IPS DF 4.7 (cell line): ENCODE measurements at regions not wholly inside any gene's neighbourhood (a gene's known extent, or its start where the extent isn't known, plus 50 kb on each side); places are given as distances from the start of the nearest gene placed in this dataset.
A peak's percentile ranks its signal among the peaks of the same experiment; 100 is the strongest.
"Not testable (repeated sequence)": the region's sequence is repeated elsewhere in the genome, so short reads cannot be mapped to it uniquely, and the experiment has no call there.

Experiments
- DNase-seq: peaks from one replicate; pipeline ENCODE4 v3.0.0-alpha.2; 2013; ENCODE audit warnings: low spot score; ENCODE audit errors: extremely low read depth

DNA sequence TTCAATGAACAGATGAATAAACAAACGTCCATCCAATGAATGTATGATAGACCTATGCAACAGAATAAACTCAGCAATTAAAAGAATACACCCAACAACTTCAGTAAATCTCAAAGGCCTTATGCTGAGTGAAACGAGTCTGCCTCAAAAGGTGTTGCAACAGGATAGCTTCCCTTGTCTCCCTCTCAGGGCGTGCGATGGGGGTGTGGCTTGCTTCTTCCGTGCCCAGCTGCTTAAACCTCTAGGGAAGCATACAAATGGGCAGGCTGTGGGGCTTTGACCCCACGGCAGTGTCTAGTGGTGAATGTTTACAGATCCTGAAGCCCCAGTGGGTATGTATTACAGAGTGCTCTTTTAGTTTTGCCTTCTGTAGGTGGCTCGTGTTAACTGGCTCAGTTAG lies 87.0 kb upstream of the CCL21 start:
- no peak for DNase-seq

DNA sequence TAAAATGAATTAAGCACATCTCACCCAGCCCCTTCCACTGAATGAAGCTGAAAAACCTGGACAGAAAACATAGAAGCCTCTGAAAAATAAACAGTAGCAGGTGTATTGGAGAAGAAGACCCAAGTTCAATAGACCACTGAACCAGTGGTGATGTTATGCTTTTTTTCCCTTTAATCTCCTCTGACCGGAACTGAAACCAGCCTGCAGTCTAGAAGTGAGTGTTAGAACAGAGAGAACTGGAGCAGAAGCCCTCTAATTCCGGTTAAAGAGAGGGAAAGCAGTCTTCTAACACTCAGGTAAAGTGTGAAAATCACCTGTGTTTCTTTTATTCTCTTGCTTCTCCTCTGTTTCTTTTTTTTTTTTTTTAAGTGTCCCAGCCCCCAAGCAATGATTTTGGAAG lies 83.5 kb upstream of the CCL21 start:
- no peak for DNase-seq

DNA sequence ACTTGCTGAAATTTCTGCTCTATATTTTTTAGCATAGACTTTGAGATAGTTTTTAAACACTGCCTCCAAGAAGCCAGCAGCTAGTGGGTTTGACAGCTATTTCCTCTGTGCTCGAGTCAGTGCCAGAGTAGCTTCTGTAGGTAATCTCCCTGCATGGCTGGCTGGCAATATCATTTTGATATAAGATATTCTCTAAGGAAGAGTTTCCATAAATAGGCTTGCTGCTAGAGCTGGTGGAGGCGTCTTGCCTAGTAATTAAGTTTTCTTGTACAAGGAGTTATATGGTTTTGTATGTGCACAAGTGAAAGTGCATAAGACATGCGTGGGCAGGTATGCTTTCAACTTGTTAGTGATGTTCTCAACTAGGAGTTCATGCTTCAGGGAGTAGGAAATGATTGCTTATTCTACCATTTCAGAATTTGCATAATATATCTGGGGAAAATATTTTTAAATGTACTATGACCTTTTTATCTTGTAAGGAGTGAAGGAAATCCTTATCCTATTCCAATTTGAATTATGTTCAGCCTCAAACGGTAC lies 74.1 kb upstream of the CCL21 start:
- no peak for DNase-seq

DNA sequence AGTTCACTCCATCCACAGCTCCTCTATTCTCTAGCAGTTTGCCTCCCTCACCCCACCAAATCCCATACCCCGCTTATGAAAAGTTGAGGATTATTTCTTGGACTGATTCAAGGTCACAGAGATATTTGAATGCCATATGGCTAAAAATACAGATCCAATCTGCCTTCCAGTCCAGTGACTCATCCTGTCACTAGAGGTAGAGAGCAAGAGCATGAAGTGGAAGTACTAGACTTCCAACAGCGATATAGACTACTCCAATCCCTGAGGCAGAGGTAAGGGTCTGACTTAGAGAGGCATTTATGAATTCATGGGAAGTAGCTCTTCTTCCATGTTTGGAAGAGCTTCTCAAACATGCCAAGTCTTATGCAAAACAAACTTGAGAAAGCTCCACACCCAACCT lies 72.4 kb upstream of the CCL21 start:
- no peak for DNase-seq

DNA sequence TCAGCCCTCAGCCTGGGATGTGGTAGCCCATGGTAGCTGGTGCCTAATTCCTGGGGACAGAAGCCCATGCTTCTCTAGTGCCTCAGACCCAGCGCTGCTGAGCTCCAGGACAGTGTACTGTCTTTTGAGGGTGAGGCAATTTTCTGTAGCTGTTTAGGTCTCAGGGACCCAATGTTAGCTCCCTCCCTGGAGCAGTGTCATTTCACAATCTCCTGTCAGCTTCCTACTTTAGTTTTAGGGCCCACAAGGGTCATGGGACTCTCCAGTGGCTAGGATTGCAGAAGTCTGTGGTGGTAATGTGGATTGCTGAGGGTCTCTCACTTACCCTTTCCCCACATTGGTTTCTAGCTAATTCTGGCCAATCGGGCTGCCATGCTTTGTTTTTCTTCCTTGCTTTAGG lies 67.7 kb upstream of the CCL21 start:
- no peak for DNase-seq

DNA sequence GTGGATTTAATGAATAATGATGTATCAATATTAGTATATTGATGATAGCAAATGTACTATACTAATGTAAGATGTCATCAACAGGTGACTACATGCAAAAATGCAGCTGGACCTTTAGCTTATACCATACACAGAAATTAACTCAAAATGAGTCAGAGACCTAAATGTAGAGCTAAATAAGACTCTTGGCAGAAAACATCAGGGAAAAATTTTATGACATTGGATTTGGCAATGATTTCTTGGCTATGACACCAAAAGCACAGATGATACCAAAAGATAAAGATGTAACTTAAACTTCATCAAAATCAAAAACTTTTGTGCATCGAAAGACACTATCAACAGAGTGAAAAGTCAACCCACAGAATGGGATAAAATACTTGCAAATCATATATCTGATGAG lies 64.0 kb upstream of the CCL21 start:
- DNase-seq, result no peak

DNA sequence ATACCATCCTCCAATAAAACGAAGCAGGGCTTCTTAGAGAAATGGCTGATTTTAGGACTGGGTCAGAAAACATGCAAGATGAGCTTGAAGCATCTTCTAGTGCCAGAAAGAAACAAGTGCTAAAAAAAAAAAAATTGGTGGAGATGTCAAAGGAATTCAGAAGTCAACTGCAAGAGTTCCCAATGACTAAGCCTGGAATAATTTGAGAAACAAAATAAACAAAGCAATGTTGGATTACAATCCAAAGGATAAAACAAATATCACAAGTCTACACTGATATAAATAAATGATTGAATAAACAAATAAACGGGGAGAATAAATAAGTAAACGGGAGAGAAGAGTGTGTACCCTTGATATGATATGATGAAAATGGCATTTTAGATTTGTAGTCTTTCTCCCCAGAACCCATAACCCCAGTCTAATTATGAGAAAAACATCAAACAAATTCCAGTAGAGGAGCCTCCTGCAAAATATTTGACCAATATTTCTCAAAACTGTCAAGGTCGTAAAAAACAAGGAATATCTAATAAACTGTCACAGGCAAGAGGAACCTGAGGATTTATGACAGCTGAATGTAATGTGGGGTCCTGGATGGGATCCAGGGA lies 63.5 kb upstream of the CCL21 start:
- DNase-seq, result no peak

DNA sequence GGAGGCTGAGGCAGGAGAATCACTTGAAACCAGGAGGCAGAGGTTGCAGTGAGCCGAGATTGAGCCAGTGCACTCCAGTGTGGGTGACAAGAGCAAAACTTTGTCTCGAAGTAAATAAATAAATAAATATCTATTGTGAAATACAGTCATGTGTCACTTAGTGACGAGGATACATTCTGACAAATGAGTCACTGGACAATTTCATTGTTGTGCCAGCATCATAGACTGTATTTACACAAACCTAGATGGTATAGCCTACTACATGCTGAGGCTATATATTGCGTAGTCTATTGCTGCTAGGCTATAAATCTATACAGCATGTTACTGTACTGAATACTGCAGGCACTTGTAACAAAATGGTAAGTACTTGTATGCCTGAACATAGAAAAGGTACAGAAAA lies 61.1 kb upstream of the CCL21 start:
- no peak for DNase-seq

DNA sequence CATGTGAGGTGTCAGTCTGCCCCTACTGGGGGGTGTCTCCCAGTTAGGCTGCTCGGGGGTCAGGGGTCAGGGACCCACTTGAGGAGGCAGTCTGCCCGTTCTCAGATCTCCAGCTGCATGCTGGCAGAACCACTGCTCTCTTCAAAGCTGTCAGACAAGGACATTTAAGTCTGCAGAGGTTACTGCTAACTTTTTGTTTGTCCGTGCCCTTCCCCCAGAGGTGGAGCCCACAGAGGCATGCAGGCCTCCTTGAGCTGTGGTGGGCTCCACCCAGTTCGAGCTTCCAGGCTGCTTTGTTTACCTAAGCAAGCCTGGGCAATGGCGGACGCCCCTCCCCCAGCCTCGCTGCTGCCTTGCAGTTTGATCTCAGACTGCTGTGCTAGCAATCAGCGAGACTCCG lies 57.2 kb upstream of the CCL21 start:
- not testable (repeated sequence) for DNase-seq

DNA sequence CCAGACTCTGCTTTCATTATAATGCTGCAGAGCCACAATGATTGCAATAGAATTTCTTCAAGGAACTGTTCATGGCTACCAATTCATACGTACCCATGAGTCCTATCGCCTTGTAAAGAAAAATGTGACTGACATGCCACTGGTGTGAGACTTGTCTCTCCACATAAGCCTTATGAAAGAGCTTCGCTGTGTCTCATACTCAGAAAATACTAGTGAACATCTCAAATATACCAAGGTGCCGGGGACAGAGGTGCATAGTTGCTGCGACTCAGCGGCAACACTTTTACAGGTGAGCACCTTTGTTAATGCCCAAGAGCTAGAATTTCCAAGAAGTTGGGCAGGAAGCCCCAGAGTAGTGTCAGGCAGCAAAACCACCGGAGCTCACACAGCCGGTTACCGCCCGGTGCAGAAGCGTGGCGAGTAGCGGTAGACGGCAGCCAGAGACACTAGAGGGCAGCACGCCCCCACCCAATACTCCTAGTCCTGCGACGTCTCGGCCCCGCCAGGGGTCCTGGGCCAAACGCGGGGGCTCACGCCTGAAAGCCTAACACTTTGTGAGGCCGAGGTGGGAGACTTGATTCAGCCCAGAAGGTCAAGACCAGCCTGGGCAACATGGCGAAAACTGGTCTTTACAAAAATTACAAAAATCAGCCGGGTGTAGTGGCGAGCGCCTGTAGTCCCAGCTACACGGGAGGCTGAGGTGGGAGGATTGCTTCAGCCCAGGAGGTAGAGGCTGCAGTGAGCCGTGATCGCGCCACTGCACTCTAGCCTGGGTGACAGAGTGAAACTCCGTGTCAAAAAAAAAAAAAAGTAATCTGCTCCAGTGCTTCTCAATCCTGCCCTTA lies 50.5 kb upstream of the CCL21 start:
- peak; percentile 19 for DNase-seq
